Myocyte (in vitro differentiated cells): ENCODE measurements at regions not wholly inside any gene's neighbourhood (a gene's known extent, or its start where the extent isn't known, plus 50 kb on each side); places are given as distances from the start of the nearest gene placed in this dataset.
A peak's percentile ranks its signal among the peaks of the same experiment; 100 is the strongest.
"Not testable (repeated sequence)": the region's sequence is repeated elsewhere in the genome, so short reads cannot be mapped to it uniquely, and the experiment has no call there.

ENCODE experiments used
- DNase-seq: peaks from one replicate; pipeline ENCODE4 v3.0.0-alpha.2; 2012; ENCODE audit warnings: low read depth

DNA sequence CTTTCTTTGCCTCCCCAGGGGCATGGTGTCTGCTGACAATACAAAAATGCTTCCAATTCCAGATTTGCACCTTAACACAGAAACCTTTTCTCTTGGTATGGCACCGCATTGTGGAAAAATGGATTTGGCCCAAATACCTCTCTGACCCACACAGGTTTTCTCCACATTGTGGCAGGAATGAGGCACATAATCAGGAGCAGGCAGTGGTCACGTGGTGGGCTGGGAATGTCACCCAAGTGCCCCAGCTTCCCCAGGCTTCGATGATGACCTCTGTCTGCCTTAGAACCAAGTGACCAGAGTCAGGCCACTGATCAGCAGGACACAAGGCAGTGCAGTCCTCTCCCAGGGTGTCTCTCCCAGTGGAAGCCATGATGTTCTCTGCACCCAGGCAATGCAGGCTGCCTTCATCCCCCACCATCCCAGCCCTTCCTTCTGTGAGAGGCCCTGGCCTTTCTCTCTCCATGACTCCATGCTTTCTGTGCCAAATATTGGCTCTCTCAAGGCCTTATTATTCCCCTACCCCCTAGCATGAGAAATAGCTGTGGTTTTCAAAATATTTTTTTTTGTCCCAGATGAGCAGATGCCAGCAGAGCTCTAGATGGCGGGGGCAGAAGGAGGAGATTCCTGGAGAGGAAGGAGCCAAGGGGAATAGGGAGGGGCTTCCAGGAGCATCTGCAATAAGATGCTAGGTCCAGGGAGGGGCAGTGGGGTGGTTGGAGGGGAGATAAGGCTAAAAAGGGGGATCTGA, 198.9 kb downstream of the ACKR3 start:
- peak; percentile 81 for DNase-seq

DNA sequence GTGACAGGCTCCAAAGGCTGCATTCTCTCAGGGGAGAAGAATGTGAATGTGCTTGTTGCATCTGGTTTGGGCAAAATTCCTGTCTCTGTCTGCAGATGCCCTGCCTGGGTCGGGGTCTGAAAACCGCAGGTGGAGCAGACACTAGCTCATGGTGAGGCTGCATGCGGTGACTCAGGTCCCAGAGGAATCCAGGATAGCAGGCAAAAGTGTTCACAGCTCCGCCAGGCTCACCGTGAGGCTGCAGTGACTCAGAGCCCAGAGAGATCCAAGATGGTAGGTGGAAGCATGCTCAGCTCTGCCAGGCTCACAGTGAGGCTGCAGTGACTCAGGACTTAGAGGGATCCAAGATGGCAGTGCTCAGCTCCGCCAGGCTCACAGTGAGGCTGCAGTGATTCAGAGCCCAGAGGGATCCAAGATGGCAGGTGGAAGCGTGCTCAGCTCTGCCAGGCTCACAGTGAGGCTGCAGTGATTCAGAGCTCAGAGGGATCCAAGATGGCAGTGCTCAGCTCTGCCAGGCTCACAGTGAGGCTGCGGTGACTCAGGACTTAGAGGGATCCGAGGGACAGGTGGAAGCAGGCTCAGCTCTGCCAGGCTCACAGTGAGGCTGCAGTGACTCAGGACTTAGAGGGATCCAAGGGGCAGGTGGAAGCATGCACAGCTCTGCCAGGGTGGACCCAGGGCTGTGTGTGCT, 200.5 kb downstream of the ACKR3 start:
- DNase-seq, result peak; percentile 95

DNA sequence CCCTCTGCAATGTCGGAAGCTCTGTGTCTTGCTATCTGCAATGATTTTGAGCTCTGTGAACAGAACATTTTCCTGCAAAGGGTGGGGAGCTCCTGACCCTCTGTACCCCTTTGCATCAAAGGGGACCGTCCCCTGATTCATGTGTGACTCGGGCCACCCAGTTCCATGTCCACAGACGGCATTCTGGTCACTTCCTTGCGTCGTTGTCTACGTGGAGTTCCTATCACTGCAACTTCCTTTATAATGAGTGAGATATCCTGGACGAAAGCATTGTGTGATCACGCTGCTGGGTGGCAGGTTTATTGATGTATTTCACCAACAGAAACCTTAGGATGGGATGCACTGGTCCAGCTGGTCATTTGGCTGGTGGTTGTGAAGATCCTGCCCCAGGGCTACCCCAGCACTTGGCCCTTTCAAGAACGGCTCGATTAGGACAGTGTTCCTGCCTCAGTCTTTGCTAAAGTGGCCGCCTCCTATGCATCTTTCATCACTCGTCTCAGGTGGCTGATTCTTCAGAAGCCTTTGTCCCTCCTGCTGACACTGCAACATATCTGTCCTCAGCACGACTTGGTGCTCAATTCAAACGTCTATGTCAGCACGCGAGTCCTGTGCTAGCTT, 202.7 kb downstream of the ACKR3 start:
- DNase-seq, result no peak

DNA sequence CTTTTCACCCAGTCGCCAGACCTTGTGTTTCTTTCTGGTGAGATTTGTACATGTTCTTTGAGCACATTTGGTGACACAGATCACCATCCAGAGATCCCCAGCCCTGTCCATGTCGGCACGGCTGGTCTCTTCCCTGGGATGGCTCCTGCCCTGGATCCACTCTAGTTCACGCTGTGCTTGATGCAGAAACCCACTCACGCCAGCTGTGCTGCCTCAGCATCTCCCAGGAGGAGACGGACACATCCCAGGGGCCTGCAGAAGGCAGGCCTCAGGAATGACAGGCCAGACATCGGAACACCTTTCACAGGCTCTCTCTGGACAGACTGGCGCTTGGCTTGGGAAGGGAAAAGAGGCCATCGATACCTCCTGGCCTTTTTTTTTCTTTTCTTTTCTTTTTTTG, 203.6 kb downstream of the ACKR3 start:
- DNase-seq, result no peak

DNA sequence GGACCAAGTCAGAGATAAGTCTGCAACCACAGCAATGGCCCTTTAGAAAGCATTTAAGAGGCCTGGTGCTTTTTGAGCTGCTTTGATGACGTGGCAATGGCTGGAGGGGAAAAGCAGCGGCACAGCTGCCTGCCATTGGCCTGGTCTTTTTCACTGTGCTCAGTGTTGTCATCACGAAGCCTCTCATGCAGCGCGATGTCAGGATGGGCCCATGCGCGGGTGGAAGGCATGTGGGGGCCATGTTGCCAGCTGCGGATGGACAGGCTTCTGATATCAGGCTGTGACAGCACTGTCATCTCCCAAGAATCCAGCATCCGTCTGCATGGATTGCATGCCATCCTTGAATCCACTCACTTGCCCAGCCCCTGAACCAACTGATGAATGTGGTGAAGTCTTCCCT, 204.5 kb downstream of the ACKR3 start:
- peak; percentile 28 for DNase-seq

DNA sequence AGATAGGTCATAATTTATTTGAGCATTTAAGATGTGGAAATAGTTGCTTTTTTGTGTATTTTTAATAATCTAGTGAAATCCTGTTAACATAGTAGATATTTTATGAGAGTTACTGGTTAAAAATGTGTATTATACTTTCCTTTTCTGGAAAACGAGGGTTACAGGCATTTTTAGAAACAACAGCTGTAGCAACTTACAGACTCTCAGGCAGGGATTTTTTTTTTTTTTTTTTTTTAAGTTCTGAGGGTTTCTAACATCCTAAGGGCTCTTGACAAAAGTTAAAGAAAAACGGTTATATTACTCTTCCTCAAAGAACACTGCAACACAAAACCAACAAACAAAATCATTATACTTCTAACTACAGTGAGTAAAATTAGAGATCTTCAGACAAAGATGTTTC, 205.9 kb downstream of the ACKR3 start:
- DNase-seq, result peak; percentile 26

DNA sequence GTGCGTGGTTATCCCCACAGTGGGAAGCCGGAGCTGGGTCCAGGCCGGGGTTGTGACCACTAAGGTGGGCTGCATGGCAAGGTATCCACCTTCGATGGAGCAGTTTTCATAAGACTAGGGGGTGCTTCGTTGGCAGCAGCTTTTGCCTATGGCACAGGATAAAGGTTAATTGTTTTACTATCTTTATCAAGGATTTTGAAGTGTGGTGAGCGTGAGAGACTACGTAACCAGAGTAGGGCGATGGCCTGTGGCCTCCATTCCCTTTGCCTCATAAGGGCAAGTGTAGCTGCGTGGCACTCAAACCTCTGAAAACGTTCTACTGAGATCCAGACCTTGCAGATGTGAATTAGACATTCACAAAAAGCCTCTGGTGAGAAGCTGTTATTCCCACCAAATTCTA, 206.6 kb downstream of the ACKR3 start:
- no peak for DNase-seq

DNA sequence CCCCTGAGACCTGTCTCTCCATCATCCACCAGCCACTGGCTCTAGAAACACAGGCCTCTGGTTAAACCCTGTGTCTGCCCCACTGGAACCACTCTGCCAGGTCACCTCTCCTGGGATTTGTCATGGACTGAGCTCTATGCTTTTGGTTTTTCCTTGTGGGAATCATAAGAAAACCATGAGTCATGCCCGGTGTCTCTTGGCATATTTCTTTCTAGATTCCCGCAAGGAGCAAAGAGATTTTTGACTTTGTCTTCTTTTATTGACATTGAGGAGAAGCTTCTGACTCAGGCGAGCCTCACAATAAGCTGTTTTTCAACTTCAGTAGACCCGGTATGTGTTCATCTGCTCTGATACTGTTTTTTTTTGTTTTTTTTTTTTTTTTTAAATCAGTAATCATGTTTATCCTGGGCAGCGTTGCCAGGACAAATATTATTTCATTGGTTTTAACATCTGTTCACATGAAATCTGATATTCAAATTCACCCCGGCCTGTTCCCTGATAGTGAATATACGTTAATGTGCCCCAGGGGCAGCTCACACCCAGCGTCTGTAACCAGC, 207.1 kb downstream of the ACKR3 start:
- peak; percentile 80 for DNase-seq

DNA sequence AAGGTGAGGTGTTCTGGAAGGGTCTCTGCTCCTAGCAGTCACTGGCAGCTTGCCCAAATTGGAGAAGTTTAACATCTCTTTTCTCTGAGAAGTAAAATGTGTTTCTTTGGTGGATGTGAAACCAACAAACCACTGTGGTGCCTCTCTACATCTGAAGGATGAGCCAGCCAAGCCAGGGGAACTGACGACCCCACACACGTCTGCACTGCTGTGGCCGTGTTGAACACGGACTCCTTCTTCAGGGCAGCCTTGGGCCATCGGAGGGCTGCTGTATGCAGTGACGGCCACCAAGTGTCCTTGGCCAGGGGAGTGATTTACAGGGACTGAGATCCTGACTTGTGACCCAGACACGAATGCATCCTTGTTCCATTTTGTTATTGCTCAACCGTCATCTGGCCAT, 207.8 kb downstream of the ACKR3 start:
- no peak for DNase-seq

DNA sequence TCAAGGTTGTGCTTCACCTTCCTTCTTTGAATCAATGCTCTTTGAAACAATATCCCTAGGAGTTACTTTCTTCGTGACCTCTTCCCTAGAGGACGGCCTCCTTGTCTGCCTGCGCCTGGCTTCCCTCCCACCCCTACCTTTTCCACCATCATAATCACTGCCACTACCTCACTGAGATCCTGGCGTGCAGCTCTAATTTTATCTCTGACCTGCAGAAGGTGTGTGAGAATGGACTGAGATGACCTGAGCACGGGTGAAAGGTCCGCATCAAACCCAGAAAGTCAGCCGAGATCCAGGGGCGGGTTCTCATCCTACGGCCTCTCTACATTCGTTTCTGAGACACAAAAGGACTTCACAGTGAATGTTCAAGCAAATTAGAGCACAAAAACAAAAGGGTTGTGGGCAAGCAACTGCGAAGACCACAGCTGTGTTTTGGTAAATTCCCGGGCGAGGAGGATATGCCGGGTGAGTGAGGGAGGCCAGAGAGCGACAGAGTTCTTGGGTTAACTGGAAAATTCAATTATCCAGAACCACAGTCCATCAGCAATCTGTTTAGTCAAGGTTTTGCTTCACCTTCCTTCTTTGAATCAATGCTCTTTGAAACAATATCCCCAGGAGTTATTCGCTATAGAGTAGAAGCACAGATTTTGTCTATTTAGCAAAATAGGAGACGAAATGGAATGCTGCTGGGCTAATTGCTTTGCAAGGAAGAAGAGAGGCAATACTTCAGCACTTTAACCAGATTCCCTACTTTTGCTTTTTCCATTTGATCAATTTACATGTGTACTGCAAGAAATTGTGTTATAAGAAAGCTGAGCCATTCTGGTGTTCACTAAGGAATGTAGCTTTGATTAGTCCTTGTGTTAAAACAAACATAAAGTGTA, 212.6 kb downstream of the ACKR3 start:
- DNase-seq, result peak; percentile 35

DNA sequence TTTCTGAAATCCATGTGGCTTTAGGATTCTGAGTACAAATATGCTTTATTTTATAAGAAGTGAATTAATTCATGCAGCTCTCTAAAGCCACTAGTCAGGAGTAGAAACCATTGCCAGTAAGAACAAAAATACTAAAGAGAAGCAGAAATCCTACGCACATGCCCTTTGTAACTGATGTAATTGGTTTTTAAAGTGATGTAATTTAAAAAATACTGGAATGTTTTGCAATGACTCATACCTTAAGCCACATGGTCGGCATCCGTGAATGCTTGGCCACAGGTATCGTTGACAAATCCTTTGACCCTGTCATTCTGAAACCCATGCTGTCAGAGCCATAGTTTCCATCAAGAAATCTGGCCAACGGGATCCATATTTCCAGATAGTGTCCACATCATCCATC, 213.3 kb downstream of the ACKR3 start:
- no peak for DNase-seq

DNA sequence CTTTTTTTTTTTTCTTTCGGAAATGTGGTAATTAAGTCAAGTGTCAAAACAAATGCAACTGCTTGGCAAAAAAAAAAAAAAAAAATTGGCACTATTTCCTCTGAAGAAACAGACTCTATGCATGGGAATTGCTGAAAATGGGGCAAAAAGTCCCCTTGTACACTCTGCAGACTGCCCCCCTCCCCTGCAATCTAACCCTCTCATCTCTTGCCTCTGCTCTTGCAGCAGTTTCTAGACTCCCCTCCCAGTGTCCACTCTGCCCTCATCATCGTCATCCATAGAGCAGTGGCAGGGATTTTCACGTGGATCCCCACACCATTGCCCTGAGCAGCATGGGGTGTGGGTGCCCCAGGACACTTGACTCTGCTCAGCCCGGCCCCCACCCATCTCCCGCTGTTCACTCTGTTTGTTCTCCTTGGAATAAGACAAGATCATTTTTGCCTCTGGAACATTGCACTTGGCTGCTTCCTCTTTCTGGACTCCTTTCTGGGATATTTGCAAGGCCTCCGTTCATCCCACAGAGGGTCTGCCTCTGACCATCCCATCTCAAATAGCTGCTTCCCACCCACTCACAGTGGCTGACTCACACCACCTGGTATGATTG, 213.9 kb downstream of the ACKR3 start:
- DNase-seq, result no peak

DNA sequence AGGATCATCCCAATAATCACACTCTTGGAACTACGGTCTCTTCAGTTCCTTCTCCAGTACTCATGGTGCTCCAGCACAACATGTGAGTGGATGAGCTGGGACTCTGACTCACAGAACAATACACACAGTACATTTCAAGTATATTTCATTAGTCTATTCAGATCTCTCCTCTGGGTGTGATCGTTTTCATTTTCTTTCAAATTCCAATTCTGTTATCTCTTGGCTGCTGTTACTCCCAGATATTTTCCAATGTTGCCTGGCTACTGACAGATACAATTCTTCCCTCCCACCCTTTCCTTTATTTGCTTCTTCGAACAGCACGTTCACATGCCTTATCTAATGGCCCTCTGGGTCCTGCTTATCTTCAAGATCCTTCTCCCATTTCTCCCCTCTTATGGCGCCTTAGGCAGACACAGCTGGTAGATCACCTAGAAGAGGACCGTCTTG, 216.0 kb downstream of the ACKR3 start:
- no peak for DNase-seq

DNA sequence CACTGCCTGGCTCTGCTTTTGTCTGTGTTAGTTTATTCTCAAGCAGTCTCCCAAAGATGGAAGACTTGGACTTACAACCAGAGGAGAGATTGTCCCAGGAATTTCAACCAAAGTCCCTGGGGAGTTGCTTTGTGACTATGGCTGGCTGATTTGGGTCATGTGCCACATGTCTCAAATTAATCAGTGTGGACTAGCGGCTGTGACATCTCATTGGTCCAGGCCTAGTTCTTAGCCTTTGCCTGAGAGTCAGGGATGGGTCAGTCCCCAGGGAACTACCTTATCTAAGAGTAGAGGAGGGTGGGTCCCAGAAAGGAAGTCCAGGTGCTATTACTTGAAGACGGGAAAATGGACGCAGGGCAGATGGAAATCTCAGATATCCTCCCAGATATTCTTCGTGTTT, 217.1 kb downstream of the ACKR3 start:
- DNase-seq, result peak; percentile 42

DNA sequence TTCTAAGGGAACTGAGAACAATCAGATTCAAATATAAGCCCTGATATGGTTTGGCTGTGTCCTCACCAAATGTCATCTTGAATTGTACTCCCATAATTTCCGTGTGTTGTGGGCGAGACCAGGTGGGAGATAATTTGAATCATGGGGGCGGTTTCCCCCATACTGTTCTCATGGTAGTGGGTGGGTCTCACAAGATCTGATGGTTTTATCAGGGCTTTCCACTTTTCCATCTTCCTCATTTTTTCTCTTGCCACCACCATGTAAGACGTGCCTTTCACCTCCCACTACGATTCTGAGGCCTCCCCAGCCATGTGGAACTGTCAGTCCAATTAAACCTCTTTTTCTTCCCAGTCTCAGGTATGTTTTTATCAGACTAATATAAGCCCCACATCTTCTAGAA, 217.8 kb downstream of the ACKR3 start:
- not testable (repeated sequence) for DNase-seq

DNA sequence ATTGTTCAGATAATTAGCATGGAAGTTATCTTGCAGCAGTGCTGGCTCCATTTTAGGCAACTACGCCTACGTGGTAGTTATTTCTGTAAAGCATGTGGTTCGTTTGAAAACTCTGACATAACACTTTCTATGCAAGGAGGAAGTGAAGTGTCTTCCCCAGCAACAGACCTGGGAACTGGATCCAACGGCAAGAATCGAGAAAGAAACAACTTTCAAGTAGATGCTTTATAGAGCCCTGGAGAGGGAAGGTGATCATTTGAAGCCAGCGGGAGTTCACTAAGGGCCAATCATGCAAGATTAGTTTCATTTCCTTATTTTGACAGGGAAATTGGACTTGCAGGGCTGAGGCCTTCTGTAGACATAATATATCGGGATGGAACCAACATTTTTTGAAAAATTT, 218.3 kb downstream of the ACKR3 start:
- DNase-seq, result no peak

DNA sequence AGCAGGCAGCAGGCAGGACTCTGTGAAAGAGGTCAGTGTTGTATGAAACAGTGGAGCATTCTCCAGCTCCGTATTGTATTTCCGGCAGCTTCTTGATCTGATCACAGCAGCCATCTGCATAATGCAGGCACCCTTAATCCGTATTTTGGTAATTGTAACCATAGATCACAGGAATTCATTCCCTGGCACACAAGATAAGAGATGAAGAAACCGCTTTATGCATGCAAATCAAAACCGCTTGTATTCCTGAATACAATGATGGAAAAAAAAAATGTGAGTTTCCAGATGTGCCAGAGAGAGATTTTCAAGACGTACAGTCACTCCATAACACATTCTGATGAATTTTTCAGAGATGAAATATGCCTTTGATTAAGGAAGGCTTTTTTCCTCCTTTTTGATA, 221.3 kb downstream of the ACKR3 start:
- DNase-seq, result no peak

DNA sequence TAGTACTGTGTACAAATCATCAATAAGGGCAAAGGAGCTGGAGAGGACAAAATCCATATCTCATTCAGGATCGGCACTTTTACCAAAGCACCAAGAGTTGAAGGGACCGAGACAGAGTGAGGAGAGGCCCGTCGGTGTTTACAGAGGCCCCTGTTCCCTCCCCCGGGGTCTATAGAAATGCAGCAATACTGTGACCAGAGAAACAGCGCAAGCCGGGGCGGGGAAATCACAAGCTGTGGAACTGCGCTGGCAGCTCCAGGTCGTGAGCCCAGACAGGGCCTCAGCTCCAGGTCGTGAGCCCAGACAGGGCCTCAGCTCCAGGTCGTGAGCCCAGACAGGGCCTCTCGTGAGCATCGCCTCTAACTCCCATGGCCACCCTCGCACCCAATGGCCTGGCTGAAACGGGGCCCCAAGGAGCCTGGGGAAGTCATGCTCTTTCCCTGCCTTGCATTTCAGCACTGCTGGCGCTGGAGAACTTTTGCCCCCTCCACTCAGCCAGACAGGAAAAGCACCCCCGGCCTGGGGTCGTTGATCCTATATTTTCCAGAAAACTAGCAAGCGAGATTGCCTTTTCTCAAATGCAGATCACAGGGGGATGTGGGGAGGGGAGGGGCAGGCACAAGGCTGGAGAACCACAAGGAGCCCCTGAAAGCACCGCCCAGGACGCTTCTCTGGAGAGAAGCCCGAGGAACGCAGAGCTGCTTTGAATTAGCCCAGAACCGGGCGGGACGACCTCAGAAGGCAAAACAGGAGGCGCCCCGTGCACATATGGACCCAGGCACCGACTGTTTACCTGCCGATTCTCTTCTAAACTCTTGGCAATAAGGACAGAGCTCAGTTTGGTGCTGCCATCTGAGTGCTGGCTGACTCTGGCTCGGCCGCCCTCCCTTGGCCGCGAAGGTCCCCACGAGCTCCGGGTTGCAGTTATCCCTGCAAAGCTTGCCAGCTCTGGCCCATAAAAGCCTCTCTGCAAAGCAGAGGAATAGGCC, 223.7 kb downstream of the ACKR3 start:
- DNase-seq, result no peak

DNA sequence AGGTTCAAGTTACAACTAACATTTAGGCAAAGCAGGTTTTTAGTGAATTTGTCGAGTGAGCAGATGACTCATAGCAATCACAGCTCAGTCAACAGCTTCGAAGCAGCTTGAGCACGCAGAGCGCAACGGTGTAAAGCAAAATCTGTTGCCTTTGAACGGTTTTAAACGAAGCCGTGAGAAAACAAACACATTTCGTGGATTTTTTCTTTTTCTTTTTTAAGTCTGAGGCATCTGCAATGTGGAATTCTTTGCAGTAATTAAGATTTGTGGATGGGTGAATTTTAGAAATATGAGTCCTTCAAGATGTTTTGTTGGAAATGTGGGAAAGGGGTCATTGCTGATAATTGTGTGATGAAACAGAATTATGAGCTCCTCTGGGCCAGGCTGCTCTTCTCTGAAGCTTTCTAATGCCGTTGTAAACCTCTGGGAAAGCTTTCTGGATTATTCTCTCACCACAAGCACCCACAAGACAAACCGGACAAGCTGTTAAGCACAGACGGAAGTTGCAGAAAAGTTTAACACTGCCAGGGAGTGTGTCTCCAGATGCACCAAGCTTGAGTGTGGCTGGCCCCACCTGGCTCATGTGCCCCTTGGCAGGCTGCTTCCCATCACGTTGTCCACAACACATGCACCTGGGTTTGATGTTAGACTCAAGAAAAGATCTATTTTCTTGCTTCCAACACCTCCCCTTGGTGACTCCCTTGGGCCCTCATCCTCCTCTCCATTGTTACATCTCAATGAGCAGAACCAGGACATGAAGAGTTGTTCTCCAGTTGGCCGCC, 224.7 kb downstream of the ACKR3 start:
- DNase-seq, result no peak
